D341Med (cell line): ENCODE measurements at regions not wholly inside any gene's neighbourhood (a gene's known extent, or its start where the extent isn't known, plus 50 kb on each side); places are given as distances from the start of the nearest gene placed in this dataset.

Source experiments
- DNase-seq: peaks from one replicate; pipeline ENCODE4 v3.0.0; 2012; ENCODE audit warnings: low spot score

- DNase-seq = no peak
These were observed 2168.1 kb downstream of the MAT2B start for GRCh38 chr5:165673499-165673898.

- no peak for DNase-seq
These were observed 2190.4 kb downstream of the MAT2B start for GRCh38 chr5:165695796-165696195.

- DNase-seq = no peak
These were observed 2200.5 kb downstream of the MAT2B start for GRCh38 chr5:165705960-165706359.

- no peak for DNase-seq
These were observed 2206.6 kb downstream of the MAT2B start for GRCh38 chr5:165712011-165712410.

- no peak for DNase-seq
These were observed 2209.2 kb downstream of the MAT2B start for GRCh38 chr5:165714598-165714997.

GRCh38 chr5:165720901-165721300 lies 2215.5 kb downstream of the MAT2B start:
- DNase-seq = no peak

GRCh38 chr5:165722401-165722800 lies 2217.0 kb downstream of the MAT2B start:
- no peak for DNase-seq

GRCh38 chr5:165723931-165724330 lies 2218.5 kb downstream of the MAT2B start:
- no peak for DNase-seq

GRCh38 chr5:165728425-165728824 lies 2223.0 kb downstream of the MAT2B start:
- DNase-seq = no peak

GRCh38 chr5:165735388-165735787 lies 2230.0 kb downstream of the MAT2B start:
- DNase-seq = no peak

GRCh38 chr5:165739079-165739741 lies 2233.8 kb downstream of the MAT2B start:
- no peak for DNase-seq

GRCh38 chr5:165757791-165758190 lies 2252.4 kb downstream of the MAT2B start:
- DNase-seq = no peak

GRCh38 chr5:165775111-165775510 lies 2269.7 kb downstream of the MAT2B start:
- peak; percentile 14 for DNase-seq

- no peak for DNase-seq
These were observed 2274.1 kb downstream of the MAT2B start for GRCh38 chr5:165779505-165779904.

GRCh38 chr5:165780901-165781300 lies 2275.5 kb downstream of the MAT2B start:
- no peak for DNase-seq

- no peak for DNase-seq
These were observed 2276.3 kb downstream of the MAT2B start for GRCh38 chr5:165781738-165782137.

GRCh38 chr5:165783024-165783423 lies 2277.6 kb downstream of the MAT2B start:
- no peak for DNase-seq

GRCh38 chr5:165786073-165786472 lies 2280.7 kb downstream of the MAT2B start:
- DNase-seq = no peak

- DNase-seq = no peak
These were observed 2289.7 kb downstream of the MAT2B start for GRCh38 chr5:165795073-165795472.

GRCh38 chr5:165805756-165806155 lies 2300.3 kb downstream of the MAT2B start:
- peak; percentile 9 for DNase-seq

GRCh38 chr5:165808335-165808734 lies 2302.9 kb downstream of the MAT2B start:
- no peak for DNase-seq

GRCh38 chr5:165809914-165810313 lies 2304.5 kb downstream of the MAT2B start:
- DNase-seq = no peak

GRCh38 chr5:165829504-165829903 lies 2324.1 kb downstream of the MAT2B start:
- DNase-seq = no peak

GRCh38 chr5:165834891-165835290 lies 2329.5 kb downstream of the MAT2B start:
- DNase-seq = no peak
